GM21447 (cell line): ENCODE measurements at regions not wholly inside any gene's neighbourhood (a gene's known extent, or its start where the extent isn't known, plus 50 kb on each side); places are given as distances from the start of the nearest gene placed in this dataset.

Experiments
- ATAC-seq: cut with Tn5 transposase; IDR thresholded peaks from one replicate; pipeline ENCODE4 v1.9.1; 2021; ENCODE audit not compliant: unreplicated experiment

GRCh38 chr13:106302843-106303242 is 232.6 kb downstream of the EFNB2 start:
- no peak for ATAC-seq

DNA sequence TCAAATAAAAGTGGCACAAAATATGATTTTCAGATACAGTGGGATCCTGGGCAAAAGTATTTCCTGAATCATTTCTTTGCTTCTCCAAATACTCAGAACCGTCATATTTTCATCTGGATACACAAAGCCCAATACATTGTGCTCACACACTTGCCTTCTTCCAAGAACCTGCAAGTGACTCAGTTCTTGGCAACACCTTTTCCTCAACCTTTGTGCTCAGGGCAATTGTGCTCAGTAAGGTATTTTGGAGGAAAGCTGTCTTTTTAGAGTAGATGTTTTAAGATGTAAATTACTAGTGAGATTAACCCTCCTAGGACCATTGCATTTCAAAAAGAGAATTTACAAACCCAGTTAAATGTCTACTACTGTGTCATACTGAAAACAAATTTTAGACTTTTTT is 233.5 kb downstream of the EFNB2 start:
- no peak for ATAC-seq

DNA sequence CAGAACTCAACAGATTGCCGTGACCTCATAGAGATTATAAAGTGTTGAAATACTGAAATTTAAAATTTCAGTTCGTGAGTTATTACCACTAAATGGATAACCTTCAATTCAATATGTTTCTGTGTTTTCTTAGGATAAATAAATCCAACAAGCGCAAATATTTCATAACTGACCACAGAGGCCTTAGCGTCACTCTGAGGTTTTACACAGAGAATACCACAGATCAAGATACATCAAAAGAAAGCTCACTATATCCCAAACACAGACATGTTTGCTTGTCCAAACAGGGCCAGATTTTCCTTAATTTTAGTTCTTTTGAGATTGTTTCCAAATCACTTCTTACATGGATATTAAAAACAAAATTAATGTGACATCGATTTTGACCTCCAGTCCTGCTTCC is 235.8 kb downstream of the EFNB2 start:
- ATAC-seq: no peak

DNA sequence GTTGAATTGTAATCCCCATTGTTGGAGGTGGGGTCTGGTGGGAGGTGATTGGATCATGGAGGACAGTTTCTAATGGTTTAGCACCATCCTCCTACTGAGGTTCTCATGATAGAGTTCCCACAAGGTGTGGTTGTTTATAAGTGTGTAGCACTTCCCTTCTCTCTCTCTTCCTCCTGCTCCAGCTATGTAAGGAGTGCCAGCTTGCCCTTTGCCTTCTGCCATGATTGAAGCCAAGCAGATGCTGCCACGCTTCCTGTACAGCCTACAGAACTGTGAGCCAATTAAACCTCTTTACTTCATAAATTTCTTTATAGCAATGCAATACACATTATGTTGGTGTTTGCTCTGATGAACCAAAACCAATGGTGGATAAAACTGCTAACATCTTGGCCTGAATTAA is 238.2 kb downstream of the EFNB2 start:
- ATAC-seq: no peak

GRCh38 chr13:106296723-106297122 is 238.7 kb downstream of the EFNB2 start:
- no peak for ATAC-seq

- no peak for ATAC-seq
Observed at GRCh38 chr13:106295971-106296370, 239.5 kb downstream of the EFNB2 start.

DNA sequence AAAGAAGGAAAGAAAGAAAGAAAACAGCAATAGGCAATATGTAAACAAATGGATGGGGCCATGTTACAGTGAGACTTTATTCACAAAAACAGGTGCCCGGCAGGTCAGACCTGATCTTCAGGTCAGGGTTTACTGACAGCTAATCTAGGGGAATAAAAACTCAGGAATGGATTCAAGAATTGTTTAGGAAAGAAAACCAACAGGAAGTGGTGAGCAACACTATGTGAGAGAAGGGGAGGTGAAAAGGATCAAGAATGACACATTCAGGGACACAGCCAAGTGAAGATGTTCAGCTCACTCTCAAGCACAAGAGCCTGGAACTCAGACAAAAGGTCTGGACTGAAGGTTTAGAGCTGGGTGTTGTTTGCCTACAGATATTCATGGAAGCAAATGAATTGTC is 244.5 kb downstream of the EFNB2 start:
- no peak for ATAC-seq

GRCh38 chr13:106287351-106287750 is 248.1 kb downstream of the EFNB2 start:
- ATAC-seq: no peak

- ATAC-seq: no peak
Observed at GRCh38 chr13:106286811-106287210, 248.7 kb downstream of the EFNB2 start.

DNA sequence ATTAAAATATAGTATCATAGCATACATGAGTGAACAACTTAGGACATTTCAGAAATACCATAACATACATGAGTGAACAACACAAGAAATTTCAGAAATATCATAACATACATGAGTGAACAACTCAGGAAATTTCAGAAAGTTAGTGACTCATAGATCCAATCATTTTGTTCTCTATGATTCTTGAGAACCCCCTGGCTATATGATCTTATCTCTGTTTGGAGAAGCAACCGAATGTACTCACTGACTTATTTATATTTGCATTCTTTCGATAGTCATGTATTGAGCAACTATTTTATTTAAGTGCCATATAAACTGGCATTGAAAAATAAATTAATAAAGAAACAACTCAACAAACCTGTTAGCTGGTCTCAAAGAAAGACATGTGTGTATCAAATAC is 251.1 kb downstream of the EFNB2 start:
- no peak for ATAC-seq

DNA sequence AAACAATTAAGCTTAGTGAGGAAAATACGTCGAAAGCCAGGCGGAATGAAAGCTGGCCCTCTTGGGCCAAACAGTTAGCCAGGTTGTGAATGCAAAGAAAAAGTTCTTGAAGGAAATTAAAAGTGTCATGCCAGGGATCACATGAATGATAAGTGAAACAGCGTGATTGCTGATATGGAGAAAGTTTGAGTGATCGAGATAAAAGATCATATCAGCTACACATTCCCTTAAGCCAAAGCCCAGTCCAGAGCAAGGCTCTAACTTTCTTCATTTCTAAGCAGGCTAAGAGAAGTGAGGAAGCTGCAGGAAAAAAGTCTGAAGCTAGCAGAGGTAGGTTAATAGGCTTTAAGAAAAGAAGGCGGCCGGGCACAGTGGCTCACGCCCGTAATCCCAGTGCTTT is 254.0 kb downstream of the EFNB2 start:
- ATAC-seq: no peak

DNA sequence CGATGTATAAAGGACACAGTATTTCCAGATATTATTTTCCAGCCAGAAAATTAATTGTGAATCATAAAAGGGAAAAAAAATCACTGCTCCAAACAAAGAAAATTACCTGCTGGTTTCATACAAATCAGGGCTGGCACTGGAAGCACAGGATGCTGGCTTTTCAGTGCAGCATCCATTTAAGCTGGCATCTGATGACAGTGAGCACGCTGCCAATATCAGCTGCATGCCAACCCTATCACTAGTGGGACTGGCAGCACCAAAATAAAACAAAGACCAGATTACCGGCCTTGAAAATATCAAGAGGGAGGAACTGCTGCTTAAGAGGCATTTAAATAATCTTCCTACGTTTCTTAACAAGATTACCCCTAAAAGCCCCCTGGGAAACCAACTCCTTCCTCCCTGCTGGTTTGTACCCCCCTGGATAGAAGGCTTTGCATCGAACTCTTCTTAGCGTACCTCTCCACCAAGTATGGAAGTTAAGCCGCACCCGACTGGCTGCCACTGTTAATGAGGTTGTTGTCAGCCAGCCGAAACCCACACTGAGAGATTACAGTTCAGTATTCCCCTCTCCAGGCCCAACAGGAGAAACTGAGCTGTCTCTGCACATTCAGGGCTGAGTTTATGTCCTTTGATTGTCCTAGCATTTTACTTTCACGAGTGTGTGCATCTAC is 257.8 kb downstream of the EFNB2 start:
- ATAC-seq: no peak

- ATAC-seq: no peak
Observed at GRCh38 chr13:106276876-106277275, 258.6 kb downstream of the EFNB2 start.

GRCh38 chr13:106275446-106276032 is 259.9 kb downstream of the EFNB2 start:
- no peak for ATAC-seq

DNA sequence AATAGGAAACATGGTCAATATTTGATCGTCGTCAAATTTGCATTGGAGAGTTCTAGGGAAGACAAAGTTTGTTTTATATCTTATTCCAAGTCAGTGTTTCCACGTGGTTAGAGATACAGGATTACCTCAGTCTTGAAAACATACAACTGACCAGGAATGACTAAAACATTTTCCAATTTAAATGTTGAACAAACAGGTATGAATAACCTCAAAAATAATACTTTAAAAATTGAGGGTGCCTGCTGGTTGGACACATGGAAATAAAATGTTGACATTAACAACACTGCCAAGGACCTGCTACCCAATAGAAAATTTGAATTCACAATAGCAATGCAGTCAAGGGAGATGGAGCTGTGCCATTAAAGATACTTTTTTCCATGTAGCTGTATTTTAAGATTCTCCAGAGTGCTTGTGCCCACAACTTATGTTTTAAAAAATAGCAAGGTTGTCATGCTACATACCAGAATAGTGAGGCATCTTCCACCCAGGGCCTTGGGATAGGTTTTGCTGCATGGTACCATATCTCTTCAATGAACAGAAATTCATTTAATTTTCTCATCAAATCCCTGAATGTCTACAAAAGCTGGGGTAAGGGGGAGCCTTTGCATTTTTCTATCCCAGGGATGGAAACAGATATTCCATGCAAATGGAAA is 260.8 kb downstream of the EFNB2 start:
- ATAC-seq: no peak

- no peak for ATAC-seq
Observed at GRCh38 chr13:106263801-106264200, 271.7 kb downstream of the EFNB2 start.

GRCh38 chr13:106262886-106263285 is 272.6 kb downstream of the EFNB2 start:
- no peak for ATAC-seq

- ATAC-seq: no peak
Observed at GRCh38 chr13:106261450-106261849, 274.0 kb downstream of the EFNB2 start.

DNA sequence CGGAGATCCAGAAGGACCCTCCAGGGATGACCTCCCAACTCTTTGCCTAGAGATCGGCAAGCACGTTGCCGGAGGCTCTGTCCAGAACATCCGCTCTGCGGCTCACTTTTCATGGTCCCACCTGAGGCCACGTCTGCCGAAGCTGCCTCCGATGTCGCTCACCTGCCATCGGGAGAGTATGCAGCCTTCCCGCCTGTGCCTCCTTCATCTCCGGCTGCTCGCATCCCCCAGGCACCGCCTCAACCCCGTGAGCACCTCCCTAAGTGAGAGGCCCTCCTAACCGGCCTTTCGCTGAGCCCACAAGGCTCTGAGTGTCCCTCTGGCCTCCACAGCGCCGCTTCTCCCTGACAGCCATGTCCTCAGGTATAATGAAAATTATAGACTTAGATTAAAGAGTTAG is 275.1 kb downstream of the EFNB2 start:
- ATAC-seq: no peak

GRCh38 chr13:106259928-106260327 is 275.5 kb downstream of the EFNB2 start:
- no peak for ATAC-seq

- no peak for ATAC-seq
Observed at GRCh38 chr13:106246666-106247188, 288.7 kb downstream of the EFNB2 start.

GRCh38 chr13:106246242-106246641 is 289.2 kb downstream of the EFNB2 start:
- ATAC-seq: no peak
